Neural cell (in vitro differentiated cells): ENCODE measurements at regions not wholly inside any gene's neighbourhood (a gene's known extent, or its start where the extent isn't known, plus 50 kb on each side); places are given as distances from the start of the nearest gene placed in this dataset.

ENCODE experiments used
- H2AFZ ChIP-seq: fragments of 200-600, 300-800 bp; sonication (generic), shearing (Covaris generic); 2 replicates; pipeline ENCODE4 v1.6.0; 2014; ENCODE audit warnings: low read depth, mild to moderate bottlenecking, antibody characterized with exemption, low read length, moderate library complexity
- H3F3A ChIP-seq: fragments of 200-600 bp; shearing (Covaris generic); 2 replicates; pipeline ENCODE4 v1.6.1; 2016; ENCODE audit warnings: mild to moderate bottlenecking, moderate library complexity, mixed read lengths, antibody characterized with exemption, low read length; ENCODE audit not compliant: insufficient read depth, poor library complexity, severe bottlenecking
- H3K27ac ChIP-seq: fragments of 200-600, 300-800 bp; sonication (generic), shearing (Covaris generic); 2 replicates; pipeline ENCODE4 v1.5.1; 2014; ENCODE audit warnings: mild to moderate bottlenecking, low read length, moderate library complexity
- H3K27me3 ChIP-seq: fragments of 300-800, 200-600 bp; sonication (generic), shearing (Covaris generic); 2 replicates; pipeline ENCODE4 v1.6.0; 2014; ENCODE audit warnings: mild to moderate bottlenecking, low read depth, low read length, moderate library complexity; ENCODE audit not compliant: insufficient read depth
- H3K36me3 ChIP-seq: fragments of 300-800, 200-600 bp; sonication (generic), shearing (Covaris generic); 2 replicates; pipeline ENCODE4 v1.5.1; 2014; ENCODE audit warnings: mild to moderate bottlenecking, antibody characterized with exemption, low read length, moderate library complexity; ENCODE audit not compliant: insufficient read depth
- H3K4me2 ChIP-seq: fragments of 300-800, 200-600 bp; sonication (generic), shearing (Covaris generic); 2 replicates; pipeline ENCODE4 v1.6.0; 2014; ENCODE audit warnings: mild to moderate bottlenecking, low read length
- H3K4me3 ChIP-seq: fragments of 300-800, 200-600 bp; sonication (generic), shearing (Covaris generic); 2 replicates; pipeline ENCODE4 v1.5.1; 2014; ENCODE audit warnings: mild to moderate bottlenecking, low read length, moderate library complexity
- H3K79me2 ChIP-seq: fragments of 200-600 bp; shearing (Covaris generic); replicated peaks from 2 replicates; pipeline ENCODE4 v1.6.0; 2014; ENCODE audit warnings: mild to moderate bottlenecking, low read length, moderate library complexity; ENCODE audit not compliant: insufficient read depth
- H3K9ac ChIP-seq: fragments of 300-800, 200-600 bp; sonication (generic), shearing (Covaris generic); 2 replicates; pipeline ENCODE4 v1.6.1; 2016; ENCODE audit warnings: mild to moderate bottlenecking, low read length, mixed read lengths
- H3K9me2 ChIP-seq: fragments of 200-600 bp; shearing (Covaris generic); 2 replicates; pipeline ENCODE4 v1.6.1; 2016; ENCODE audit warnings: mild to moderate bottlenecking, low read length, mixed read lengths; ENCODE audit not compliant: insufficient read depth
- H3K9me3 ChIP-seq: fragments of 200-600, 300-800 bp; sonication (generic), shearing (Covaris generic); 2 replicates; pipeline ENCODE4 v1.6.1; 2016; ENCODE audit warnings: mild to moderate bottlenecking, mixed run types, low read length, moderate library complexity, mixed read lengths
- H4K20me1 ChIP-seq: fragments of 200-600 bp; shearing (Covaris generic); 2 replicates; pipeline ENCODE4 v1.6.1; 2016; ENCODE audit warnings: mild to moderate bottlenecking, mixed run types; ENCODE audit not compliant: insufficient read depth
- CTCF ChIP-seq: fragments of 450-650 bp; IDR thresholded peaks from 2 replicates; pipeline ENCODE4 v1.5.1; 2014; ENCODE audit warnings: antibody characterized with exemption, mild to moderate bottlenecking, moderate library complexity; ENCODE audit not compliant: poor library complexity, severe bottlenecking
- EP300 ChIP-seq: fragments of 450-650 bp; conservative IDR thresholded peaks from 2 replicates; pipeline ENCODE4 v1.6.1; 2014; ENCODE audit warnings: antibody characterized with exemption, mild to moderate bottlenecking, moderate library complexity; ENCODE audit not compliant: poor library complexity, severe bottlenecking
- EZH2 ChIP-seq: fragments of 200-600, 300-800 bp; shearing (Covaris generic), sonication (generic); IDR thresholded peaks from 2 replicates; pipeline ENCODE4 v1.6.1; 2014; ENCODE audit warnings: antibody characterized with exemption, low read length, borderline replicate concordance, mild to moderate bottlenecking; ENCODE audit not compliant: insufficient read depth, poor library complexity, severe bottlenecking
- MXI1 ChIP-seq: fragments of 450-650 bp; conservative IDR thresholded peaks from 2 replicates; pipeline ENCODE4 v1.6.1; 2014; ENCODE audit warnings: antibody characterized with exemption, mild to moderate bottlenecking; ENCODE audit not compliant: poor library complexity, severe bottlenecking
- POLR2AphosphoS5 ChIP-seq: IDR thresholded peaks from 2 replicates; pipeline ENCODE4 v1.6.1; 2012
- RAD21 ChIP-seq: fragments of 450-650 bp; conservative IDR thresholded peaks from 2 replicates; pipeline ENCODE4 v1.6.1; 2014; ENCODE audit warnings: antibody characterized with exemption, mild to moderate bottlenecking, moderate library complexity
- REST ChIP-seq: IDR thresholded peaks from 2 replicates; pipeline ENCODE4 v1.6.1; 2012; ENCODE audit warnings: borderline replicate concordance
- SMC3 ChIP-seq: fragments of 450-650 bp; conservative IDR thresholded peaks from 2 replicates; pipeline ENCODE4 v1.6.1; 2014; ENCODE audit warnings: antibody characterized with exemption, mild to moderate bottlenecking, moderate library complexity; ENCODE audit not compliant: poor library complexity
- TAF1 ChIP-seq: IDR thresholded peaks from 2 replicates; pipeline ENCODE4 v1.6.1; 2012; ENCODE audit warnings: low read depth

GRCh38 chr13:99908140-99908803, 63.3 kb downstream of the ZIC5 start:
- no peaks in the 10 kb centered on the region for H3K9me3 ChIP-seq
- H3K27me3 ChIP-seq, result no peaks in the 10 kb centered on the region
- no peak overlapping the region for H2AFZ ChIP-seq
- H3K27ac ChIP-seq, result no peak overlapping the region
- H4K20me1 ChIP-seq, result no peaks in the 10 kb centered on the region
- no peak overlapping the region for H3K9ac ChIP-seq
- no peaks in the 10 kb centered on the region for H3K9me2 ChIP-seq
- H3K4me3 ChIP-seq, result no peak overlapping the region
- H3K36me3 ChIP-seq, result no peaks in the 10 kb centered on the region
- TF ChIP-seq CTCF (no peak), REST (no peak), EP300 (no peak), EZH2 (no peak), RAD21 (no peak), MXI1 (no peak), TAF1 (no peak), SMC3 (no peak), POLR2AphosphoS5 (no peak)
- no peak overlapping the region for H3K4me2 ChIP-seq
- H3F3A ChIP-seq, result no peaks in the 10 kb centered on the region
- H3K79me2 ChIP-seq, result no peaks in the 10 kb centered on the region

GRCh38 chr13:99907627-99908026, 63.9 kb downstream of the ZIC5 start:
- H3K27ac ChIP-seq, result no peak overlapping the region
- H3K9ac ChIP-seq, result no peak overlapping the region
- no peaks in the 10 kb centered on the region for H3K9me2 ChIP-seq
- no peaks in the 10 kb centered on the region for H3K79me2 ChIP-seq
- TF ChIP-seq REST (no peak), TAF1 (no peak), POLR2AphosphoS5 (no peak), SMC3 (no peak), EZH2 (no peak), CTCF (no peak), MXI1 (no peak), EP300 (no peak), RAD21 (no peak)
- no peaks in the 10 kb centered on the region for H3K36me3 ChIP-seq
- H3F3A ChIP-seq, result no peaks in the 10 kb centered on the region
- H3K9me3 ChIP-seq, result no peaks in the 10 kb centered on the region
- no peak overlapping the region for H2AFZ ChIP-seq
- H3K4me2 ChIP-seq, result no peak overlapping the region
- no peaks in the 10 kb centered on the region for H4K20me1 ChIP-seq
- no peaks in the 10 kb centered on the region for H3K27me3 ChIP-seq
- H3K4me3 ChIP-seq, result no peak overlapping the region
